Vagina (tissue), 2 donors: ENCODE measurements at regions not wholly inside any gene's neighbourhood (a gene's known extent, or its start where the extent isn't known, plus 50 kb on each side); places are given as distances from the start of the nearest gene placed in this dataset.

Experiments
- CTCF ChIP-seq, 3 experiments: fragments of 450-650 bp in 2 of 3; fragments of 200-600 bp in 1 of 3; sonication (generic) in 1 of 3; IDR thresholded peaks; one replicate each; pipeline ENCODE4 v1.5.1; 2017 to 2019; ENCODE audit warnings: antibody characterized with exemption in 3 of 3, mild to moderate bottlenecking in 2 of 3, moderate library complexity in 2 of 3
- POLR2A ChIP-seq, 2 donors: fragments of 450-650 bp; IDR thresholded peaks; one replicate each; pipeline ENCODE4 v1.6.1; 2017; ENCODE audit warnings: antibody characterized with exemption in 2 of 2, mild to moderate bottlenecking in 2 of 2, moderate library complexity in 2 of 2

- no peak for TF ChIP-seq CTCF (IDR thresholded peaks at IDR 0.05)
- no peak for TF ChIP-seq POLR2A (IDR thresholded peaks at IDR 0.05)
These were observed 1174.8 kb downstream of the MAT2B start for GRCh38 chr5:164680216-164680615.
